GM12891 (cell line): ENCODE measurements at regions not wholly inside any gene's neighbourhood (a gene's known extent, or its start where the extent isn't known, plus 50 kb on each side); places are given as distances from the start of the nearest gene placed in this dataset.
"Not testable (repeated sequence)": the region's sequence is repeated elsewhere in the genome, so short reads cannot be mapped to it uniquely, and the experiment has no call there.

ENCODE experiments used
- DNase-seq: peaks from one replicate; pipeline ENCODE4 v3.0.0; 2011; ENCODE audit warnings: low spot score; ENCODE audit not compliant: insufficient read length
- FAIRE-seq: peaks from 2 replicates; lab custom pipeline; 2011; peaks lifted over from hg19 to GRCh38; lab: Jason Lieb, UNC
- PAX5 ChIP-seq: IDR thresholded peaks from 2 replicates; pipeline ENCODE4 v1.6.1; 2011; ENCODE audit warnings: low read length, moderate library complexity, mild to moderate bottlenecking; ENCODE audit not compliant: insufficient read depth, severe bottlenecking
- POLR2A ChIP-seq: IDR thresholded peaks from 2 replicates; pipeline ENCODE4 v1.6.1; 2011; ENCODE audit warnings: low read depth, low read length, control low read depth
- POLR2AphosphoS5 ChIP-seq: IDR thresholded peaks from 2 replicates; pipeline ENCODE4 v1.6.1; 2011; ENCODE audit warnings: low read depth, low read length, control low read depth
- POU2F2 ChIP-seq: IDR thresholded peaks from 2 replicates; pipeline ENCODE4 v1.6.1; 2011; ENCODE audit warnings: low read depth, mild to moderate bottlenecking, control low read depth, low read length, moderate library complexity
- SPI1 ChIP-seq: IDR thresholded peaks from 2 replicates; pipeline ENCODE4 v1.6.1; 2011; ENCODE audit warnings: low read depth, low read length, control low read depth
- TAF1 ChIP-seq: IDR thresholded peaks from 2 replicates; pipeline ENCODE4 v1.6.1; 2011; ENCODE audit warnings: low read depth, low read length, control low read depth

- FAIRE-seq (no peak), DNase-seq (no peak)
- no peak for TF ChIP-seq SPI1
- no peak for TF ChIP-seq TAF1
- no peak for TF ChIP-seq PAX5
Measured at GRCh38 chr1:192880231-192880630, 71.4 kb downstream of the RGS2 start.

- DNase-seq (no peak), FAIRE-seq (no peak)
- TF ChIP-seq POLR2A = no peak
- TF ChIP-seq TAF1 = no peak
- no peak for TF ChIP-seq POU2F2
- TF ChIP-seq PAX5 = no peak
- no peak for TF ChIP-seq POLR2AphosphoS5
- no peak for TF ChIP-seq SPI1
Measured at GRCh38 chr1:192884241-192884640, 75.4 kb downstream of the RGS2 start.

GRCh38 chr1:192885387-192885786, 76.5 kb downstream of the RGS2 start:
- FAIRE-seq, DNase-seq: not testable (repeated sequence)

- DNase-seq (no peak), FAIRE-seq (no peak)
- no peak for TF ChIP-seq TAF1
- TF ChIP-seq POLR2AphosphoS5 = no peak
- TF ChIP-seq POU2F2 = no peak
- no peak for TF ChIP-seq PAX5
- TF ChIP-seq POLR2A = no peak
- no peak for TF ChIP-seq SPI1
Measured at GRCh38 chr1:192887426-192887825, 78.6 kb downstream of the RGS2 start.

GRCh38 chr1:192888574-192888973, 79.7 kb downstream of the RGS2 start:
- FAIRE-seq (no peak), DNase-seq (no peak)
- no peak for TF ChIP-seq POU2F2
- TF ChIP-seq PAX5 = no peak
- no peak for TF ChIP-seq POLR2AphosphoS5

GRCh38 chr1:192889082-192889481, 80.2 kb downstream of the RGS2 start:
- FAIRE-seq (no peak), DNase-seq (no peak)
- no peak for TF ChIP-seq POLR2A
- TF ChIP-seq PAX5 = no peak
- TF ChIP-seq POLR2AphosphoS5 = no peak
- TF ChIP-seq SPI1 = no peak
- no peak for TF ChIP-seq POU2F2
- TF ChIP-seq TAF1 = no peak

GRCh38 chr1:192890134-192890533, 81.3 kb downstream of the RGS2 start:
- TF ChIP-seq PAX5 = no peak

GRCh38 chr1:192892934-192893333, 84.1 kb downstream of the RGS2 start:
- TF ChIP-seq TAF1 = no peak
- TF ChIP-seq POU2F2 = no peak
- no peak for TF ChIP-seq PAX5
- no peak for TF ChIP-seq SPI1
- no peak for TF ChIP-seq POLR2A
- no peak for TF ChIP-seq POLR2AphosphoS5
- FAIRE-seq (no peak), DNase-seq (no peak)

More at GRCh38 chr1:192890134-192890533, 81.3 kb downstream of the RGS2 start:
- no peak for FAIRE-seq
- no peak for DNase-seq

GRCh38 chr1:192895487-192895886, 86.6 kb downstream of the RGS2 start:
- not testable (repeated sequence) for FAIRE-seq, DNase-seq

- no peak for FAIRE-seq
- DNase-seq = no peak
- TF ChIP-seq POLR2AphosphoS5 = no peak
Measured at GRCh38 chr1:192896376-192896775, 87.5 kb downstream of the RGS2 start.

- TF ChIP-seq POLR2A (no peak), PAX5 (no peak), POU2F2 (no peak), SPI1 (no peak), TAF1 (no peak), POLR2AphosphoS5 (no peak)
- DNase-seq (no peak), FAIRE-seq (no peak)
Measured at GRCh38 chr1:192901500-192901899, 92.7 kb downstream of the RGS2 start.
